HG03159 (cell line): ENCODE measurements at regions not wholly inside any gene's neighbourhood (a gene's known extent, or its start where the extent isn't known, plus 50 kb on each side); places are given as distances from the start of the nearest gene placed in this dataset.

ENCODE experiments used
- ATAC-seq: cut with Tn5 transposase; IDR thresholded peaks from one replicate; pipeline ENCODE4 v1.9.1; 2021; ENCODE audit warnings: mild to moderate bottlenecking, moderate library complexity; ENCODE audit not compliant: unreplicated experiment

DNA sequence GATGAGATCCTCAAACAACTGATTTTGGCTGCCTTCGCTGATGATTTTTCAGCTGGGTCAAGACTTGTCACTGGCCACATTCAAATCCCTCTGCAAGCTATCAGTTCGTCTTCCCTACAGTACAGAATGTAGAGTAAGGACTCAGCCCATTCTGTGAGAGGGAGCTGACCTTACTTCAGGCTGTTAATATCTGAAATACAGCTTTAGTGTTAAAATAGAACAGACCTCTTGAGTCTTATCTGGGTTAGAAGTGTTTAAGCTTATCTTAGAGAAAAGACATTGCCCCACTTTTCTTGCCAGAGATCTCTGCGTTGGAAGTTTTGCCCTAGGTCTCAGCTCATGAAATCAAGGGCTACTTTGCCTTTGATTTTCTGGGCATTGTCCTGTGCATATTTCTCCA, 383.4 kb upstream of the LARGE1 start:
- ATAC-seq = no peak

DNA sequence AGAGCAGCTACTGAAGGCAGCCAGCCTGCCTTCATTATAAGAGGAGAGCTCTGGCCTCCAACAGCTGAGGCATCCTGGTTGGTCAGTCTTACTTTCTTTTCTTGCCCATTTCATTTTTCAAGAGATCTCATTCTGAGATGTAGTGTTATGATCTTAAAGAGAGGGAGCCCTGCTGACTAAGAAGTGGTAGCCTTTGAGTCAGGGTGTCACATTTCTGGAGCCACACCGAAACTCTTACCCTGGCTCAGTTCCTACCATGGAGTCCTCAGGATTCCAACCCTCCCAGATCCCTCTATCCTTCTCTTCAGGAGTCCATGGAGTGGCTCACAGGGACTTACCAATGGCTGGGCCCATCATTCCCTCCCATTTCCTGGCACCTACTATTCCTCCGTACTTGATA, 386.1 kb upstream of the LARGE1 start:
- ATAC-seq = no peak

DNA sequence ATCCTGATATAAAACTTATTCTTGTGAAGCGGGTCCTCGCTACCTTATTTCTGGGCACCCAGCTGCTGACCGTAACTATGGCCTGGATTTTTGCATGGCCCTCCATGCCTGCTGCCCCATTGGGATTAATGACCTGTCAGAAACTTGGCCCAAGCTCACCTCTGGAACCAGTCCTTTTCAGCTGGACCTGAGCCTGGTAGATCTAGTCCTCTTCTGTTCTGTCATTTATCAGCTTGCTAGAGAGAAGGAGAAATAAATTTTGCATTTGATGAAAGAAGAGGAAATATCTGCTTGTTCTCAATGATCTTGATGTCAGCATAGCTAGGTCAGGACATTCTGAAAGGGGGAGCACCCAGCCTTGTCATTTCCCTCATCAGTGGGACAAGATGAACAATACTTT, 387.8 kb upstream of the LARGE1 start:
- no peak for ATAC-seq

DNA sequence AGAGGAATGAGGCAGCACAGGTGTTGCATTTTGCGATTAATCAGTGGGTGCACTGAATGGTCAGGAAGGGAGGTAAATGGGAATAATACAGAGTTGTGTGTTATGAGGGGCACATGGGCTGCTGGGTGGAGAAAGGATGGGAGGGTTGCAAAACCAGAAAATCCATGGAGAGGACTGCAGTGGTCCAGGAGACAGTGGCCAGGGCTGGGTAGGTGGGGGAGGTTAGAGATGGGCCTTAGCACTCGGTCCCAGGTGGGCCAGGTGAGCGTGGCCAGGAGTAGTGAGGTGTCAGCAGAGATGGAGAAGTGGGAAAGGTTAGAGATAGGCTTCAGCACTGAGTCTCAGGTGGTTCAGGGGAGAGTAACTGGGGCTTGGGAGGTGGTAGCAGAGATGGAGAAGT, 399.1 kb upstream of the LARGE1 start:
- ATAC-seq = no peak

DNA sequence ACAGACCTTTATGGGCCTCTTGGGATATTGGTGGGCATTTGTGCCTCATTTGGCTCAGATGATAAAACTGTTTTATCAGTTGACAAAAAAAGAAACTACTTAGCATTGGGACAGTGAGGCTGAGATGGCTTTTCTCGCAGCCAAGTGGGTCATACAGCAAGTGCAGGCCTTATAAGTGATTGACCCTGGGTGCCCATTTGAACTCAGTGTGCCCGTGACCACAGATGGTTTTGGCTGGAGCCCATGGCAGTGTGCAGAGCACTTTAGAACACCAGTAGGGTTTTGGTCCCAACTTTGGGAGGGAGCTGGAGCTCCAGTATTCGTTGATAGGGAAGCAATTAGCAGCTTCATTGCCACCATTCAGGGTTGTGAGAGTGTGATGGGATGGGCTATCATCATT, 404.5 kb upstream of the LARGE1 start:
- ATAC-seq = no peak

DNA sequence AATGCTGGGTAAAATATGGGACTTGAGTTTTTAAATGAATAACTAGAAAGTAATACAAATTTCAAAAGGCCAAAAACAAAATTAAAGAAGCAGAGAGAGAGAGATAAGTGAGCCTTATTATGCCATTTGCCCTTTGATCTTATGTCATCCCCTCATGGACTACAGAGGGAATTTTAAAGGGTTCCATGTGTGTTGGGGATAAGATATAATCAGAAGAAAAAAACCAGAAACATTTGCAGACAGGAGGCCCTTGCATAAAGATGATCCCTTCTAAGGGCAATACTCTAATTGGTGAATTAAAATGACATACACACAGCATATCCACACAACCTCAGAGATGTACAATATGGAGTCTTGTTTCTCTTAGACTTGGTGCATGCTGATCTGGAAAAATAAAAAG, 406.6 kb upstream of the LARGE1 start:
- no peak for ATAC-seq

DNA sequence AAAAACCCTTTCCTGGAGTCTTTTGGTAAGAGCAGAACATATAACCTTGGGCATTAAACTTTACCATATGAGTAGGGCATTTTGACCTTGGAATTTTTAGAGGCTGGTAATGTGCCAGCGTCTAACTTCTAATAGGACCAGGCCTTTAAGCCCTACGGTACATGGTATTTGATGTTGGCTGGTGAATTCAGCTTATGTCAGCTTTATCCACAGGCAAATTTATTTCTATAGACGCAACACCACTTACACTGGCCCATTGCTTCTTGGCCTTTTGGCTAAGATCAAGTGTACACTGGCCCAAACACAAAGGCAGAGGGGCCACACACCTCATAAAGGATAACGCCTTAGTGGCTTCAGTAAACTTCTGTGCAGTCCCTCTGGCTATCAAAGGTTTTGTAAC, 410.2 kb upstream of the LARGE1 start:
- ATAC-seq = no peak

DNA sequence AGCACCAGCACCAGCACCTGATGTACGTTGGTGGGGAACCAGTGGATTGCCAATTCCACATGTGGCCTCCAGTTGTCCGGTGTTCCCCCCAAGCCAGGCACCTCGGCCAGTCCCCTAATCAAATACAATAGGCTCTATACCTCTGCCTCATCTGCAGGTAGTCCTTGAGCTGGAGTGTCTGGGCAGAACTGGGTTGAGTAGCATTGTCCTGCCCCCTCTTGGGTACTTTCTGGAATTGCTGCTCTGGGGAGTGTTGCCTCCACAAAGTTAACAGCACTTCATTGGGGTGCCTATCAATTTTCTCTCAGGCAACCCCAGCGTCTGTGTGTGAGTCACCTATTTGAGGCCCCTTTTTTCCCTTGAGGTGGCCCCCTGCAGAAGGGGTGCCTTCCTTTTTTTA, 413.0 kb upstream of the LARGE1 start:
- ATAC-seq = no peak

DNA sequence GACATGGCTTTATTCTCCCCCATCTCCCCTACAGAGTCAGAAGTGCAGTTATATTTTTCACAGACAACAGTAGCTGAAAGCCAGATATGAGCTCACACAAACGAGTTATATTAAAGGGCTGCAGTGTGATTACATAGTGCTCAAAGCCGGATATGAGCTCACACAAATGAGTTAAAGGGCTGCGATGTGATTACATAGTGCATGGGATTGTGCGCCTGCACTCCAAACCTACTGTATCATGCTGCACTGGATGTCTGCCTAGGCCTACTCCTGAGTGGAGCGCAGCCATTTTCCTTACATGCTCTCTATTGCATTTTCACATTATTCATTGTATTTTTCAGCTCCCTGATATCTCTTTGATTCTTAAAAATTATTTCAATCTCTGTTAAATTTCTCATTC, 414.6 kb upstream of the LARGE1 start:
- ATAC-seq = no peak

DNA sequence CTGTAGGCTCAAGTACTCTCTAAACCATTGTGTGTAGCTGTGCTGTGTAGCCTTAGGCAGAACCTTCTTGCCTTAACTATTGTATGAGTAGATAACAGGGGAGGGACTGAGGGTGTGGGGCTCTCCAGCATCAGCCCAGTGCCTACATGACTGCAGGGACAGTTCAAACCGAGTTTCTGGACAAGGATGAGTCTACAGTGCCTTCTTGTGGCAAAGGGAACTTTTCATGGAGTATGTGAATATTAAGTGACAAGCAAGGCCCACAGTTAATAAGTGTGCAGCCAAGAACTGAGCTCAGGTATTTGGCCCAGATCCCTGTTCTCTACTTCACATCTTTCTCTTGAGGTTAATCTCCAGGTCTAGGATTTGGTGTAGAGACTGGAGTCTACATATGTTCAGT, 424.4 kb upstream of the LARGE1 start:
- ATAC-seq = no peak

DNA sequence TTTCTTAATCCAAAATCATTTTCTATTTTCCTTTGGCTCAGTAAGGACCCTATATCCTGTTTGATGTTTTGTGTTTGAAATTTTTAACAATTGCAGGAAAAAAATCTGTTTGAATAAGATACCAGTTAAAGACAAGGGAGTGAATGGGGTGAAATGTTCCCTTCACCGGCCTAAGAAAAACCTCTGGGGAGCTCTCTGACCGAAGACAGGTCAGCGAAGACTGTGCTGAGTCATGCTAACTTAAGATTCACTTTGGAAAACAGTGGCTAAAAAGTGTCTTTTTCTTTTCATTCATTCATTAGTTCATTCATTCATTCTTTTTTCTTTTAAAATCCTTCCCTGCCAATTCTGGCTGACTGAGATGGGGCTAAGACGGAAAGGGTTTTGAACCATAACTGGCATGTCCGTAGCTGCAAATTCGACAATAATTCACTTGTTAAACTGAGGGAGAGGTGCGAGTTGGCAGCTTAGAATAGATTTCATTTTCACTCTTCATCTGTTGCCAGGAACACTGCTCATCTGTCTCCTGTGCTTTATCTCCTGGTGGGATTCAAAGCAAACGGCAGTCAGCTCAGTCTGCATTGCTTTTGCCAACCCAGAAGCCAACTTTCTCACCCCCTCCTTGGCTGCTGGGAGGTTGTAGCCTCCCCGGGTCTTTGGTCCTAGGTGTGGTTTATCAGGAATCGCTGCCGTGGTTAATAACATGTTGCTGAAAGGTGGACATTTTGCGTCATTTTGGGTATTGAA, 434.0 kb upstream of the LARGE1 start:
- ATAC-seq = no peak

DNA sequence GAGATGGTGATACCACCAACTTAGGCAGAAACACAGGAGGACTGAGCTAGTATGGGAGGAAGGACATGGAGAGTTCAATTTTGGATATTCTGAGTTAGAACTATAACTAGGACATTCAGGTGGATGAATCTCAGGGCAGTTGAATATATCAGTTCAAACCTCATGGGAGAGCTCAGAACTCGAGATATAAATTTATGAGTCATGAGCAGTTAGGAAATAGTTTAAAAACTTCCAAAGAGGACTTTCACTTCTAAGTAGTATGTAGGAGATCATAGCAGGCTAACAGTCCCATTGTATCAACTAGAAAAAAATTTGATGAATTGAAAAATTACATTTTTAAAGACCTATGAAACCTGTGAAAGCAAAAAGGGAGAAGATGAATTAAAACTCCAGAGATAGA, 436.2 kb upstream of the LARGE1 start:
- no peak for ATAC-seq

DNA sequence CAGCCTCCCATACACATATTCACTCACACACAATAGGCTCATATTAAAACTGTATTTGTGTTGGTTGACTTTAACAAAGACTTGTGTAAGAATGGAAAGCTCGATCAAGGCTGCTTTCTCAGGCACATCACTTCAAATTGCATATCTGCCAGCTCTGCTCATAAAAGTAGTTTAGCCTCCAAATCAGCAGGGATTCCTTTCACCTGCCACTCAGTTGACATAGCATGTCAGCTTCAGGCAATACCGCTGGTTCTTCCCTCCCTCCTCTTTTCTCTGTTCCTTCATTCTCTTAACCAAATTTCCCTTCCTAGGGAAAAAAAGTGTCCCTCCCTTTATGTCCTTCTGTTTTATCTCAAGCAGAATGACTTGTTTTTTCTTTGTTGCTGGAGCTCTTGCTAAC, 450.4 kb upstream of the LARGE1 start:
- no peak for ATAC-seq

DNA sequence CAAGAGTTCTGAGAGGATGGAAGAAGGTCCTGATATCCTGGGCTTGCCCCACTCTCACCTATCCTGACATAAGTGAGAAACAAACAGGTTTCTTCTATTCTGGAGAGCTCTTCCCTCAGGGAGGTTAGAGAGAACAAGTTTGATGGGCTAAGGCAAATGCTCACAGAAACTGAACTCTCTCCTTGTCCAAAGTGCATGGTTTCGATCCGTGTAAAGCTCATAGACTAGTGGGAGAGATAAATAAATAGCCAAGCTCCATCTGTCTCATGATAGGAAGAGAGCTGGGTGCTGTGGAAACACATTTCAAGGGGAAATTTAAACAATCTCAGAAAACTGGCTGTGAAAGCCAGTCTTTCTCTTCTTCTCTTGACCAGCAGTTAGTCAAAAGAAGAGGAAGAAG, 459.5 kb upstream of the LARGE1 start:
- ATAC-seq = no peak

DNA sequence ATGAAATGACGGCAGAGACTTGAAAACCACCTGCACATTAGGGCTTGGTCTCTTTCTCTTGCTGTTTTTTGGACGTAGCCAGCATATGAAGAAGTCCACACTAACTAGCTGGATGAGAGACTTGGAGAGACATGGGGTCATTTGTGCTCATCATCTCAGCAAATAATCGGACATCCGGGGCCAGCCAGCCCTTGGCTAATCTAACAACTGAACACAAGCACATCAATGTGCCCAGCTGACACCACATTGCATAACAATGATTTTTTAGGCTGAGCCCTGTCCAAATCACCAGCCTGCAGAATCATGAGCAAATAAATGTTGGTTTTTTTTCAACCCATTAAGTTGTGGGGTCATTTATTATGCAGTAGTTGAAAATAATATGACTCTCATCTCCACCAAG, 460.3 kb upstream of the LARGE1 start:
- no peak for ATAC-seq

DNA sequence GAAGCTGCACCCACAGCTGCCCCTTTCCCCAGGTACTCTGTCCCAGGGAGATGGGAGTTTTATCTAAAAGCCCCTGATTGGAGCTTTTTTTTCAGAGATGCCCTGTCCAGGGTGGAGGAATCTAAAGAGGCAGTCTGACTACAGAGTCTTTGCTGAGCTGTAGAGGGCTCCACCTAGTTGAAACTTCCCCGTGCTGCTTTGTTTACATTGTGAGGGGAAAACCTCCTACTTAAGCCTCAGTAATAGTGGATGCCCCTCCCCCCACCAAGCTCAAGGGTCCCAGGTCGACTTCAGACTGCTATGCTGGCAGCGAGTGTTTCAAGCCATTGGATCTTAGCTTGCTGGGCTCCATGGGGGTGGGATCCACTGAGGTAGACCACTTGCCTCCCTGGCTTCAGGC, 470.1 kb upstream of the LARGE1 start:
- no peak for ATAC-seq

DNA sequence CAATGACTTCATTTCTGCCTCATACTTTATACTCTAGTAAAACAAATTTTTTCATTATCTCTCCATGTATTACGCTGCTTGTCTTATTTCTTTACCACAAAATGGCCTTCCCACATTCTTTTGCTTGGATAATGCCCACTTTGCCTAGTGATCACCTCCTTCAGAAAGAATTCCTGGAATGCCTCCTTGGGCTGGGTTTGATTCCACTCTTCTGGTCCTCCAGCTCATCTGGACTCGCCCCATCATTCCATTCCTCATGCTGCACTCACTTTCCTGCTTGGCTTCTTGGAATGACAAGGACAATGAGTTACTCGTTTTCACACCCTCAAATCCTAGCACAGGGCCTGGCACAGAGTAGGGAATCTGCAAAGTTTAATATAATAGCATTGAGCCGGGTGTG, 475.1 kb upstream of the LARGE1 start:
- no peak for ATAC-seq

DNA sequence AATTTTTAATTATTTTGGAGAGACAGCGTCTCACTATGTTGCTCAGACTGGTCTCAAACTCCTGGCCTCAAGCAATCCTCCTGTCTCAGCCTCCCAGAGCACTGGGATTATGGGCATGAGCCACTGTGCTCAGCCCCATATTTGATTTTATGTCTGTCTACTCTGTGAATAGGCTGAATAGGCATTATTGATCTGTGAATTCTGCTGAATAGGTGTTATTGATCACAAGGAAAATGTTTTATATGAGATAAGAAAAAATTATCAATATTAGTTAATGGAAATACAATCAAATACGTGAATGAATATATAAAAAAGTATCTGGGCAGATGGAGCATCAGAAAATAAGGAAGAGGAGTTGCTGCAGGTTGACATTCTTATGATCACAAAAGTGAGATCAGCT, 483.4 kb upstream of the LARGE1 start:
- no peak for ATAC-seq

DNA sequence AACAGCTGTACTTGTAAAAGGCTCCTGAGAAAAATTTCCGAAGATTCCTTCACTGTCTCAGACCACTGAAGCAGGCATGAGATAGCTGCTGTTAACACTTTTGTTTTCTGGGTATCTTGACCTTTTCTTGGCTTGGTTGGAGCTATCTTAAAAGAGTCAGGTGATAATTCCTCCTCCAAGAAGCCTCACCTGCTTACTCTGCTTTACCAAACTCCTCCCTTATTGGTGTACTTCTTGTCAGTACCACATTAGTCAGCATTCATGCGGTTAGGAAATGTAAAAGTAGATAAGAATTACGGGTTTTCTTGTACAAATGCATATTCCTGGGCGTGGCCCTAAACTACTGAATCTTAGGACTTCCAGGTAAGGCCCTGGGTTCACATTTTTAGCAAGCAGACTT, 489.8 kb upstream of the LARGE1 start:
- no peak for ATAC-seq

DNA sequence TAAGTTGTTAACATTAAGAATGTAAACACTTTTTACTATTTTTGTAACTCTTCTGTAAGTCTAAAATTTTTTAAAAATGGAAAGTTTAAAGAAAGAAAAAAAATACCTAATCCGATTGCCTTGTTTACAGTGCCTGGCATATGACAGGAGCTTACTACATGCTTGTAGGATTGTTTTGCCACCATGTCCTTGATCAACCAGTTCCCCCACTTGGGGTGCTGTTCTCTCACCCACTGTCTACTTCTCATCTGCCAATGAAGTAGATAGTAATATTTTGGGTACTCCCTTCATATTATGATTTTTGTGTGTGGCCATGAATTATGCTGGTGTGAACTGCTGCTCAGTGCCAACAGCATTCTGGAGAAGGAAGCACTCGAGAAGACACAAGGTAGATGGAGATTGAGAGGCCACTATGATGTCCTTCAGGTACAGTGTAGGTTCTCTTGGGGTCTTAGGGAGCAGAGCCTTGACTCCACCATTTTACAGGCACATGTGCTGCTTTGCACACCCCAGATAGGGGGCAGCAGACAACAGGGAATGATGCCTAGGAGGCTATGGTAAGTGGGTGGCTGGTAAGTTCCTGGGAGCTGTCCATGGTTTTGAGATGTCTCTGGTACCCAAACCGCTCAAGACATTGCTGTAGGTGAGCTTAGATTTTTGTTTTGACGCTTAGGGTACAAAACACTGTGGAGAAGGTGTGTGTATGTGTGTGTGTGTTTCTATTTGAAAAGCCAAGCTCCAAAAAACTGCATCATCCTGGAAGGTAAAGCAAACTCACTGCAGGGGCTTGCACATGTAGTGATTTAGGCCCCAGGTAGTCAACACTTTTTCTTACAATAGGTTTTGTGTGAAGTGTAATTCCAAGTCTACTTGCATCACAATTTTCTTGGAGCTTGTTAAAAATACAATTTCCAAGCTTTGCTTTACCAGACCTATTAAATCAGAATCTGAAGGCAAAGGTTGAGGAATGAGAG, 494.5 kb upstream of the LARGE1 start:
- ATAC-seq = no peak

DNA sequence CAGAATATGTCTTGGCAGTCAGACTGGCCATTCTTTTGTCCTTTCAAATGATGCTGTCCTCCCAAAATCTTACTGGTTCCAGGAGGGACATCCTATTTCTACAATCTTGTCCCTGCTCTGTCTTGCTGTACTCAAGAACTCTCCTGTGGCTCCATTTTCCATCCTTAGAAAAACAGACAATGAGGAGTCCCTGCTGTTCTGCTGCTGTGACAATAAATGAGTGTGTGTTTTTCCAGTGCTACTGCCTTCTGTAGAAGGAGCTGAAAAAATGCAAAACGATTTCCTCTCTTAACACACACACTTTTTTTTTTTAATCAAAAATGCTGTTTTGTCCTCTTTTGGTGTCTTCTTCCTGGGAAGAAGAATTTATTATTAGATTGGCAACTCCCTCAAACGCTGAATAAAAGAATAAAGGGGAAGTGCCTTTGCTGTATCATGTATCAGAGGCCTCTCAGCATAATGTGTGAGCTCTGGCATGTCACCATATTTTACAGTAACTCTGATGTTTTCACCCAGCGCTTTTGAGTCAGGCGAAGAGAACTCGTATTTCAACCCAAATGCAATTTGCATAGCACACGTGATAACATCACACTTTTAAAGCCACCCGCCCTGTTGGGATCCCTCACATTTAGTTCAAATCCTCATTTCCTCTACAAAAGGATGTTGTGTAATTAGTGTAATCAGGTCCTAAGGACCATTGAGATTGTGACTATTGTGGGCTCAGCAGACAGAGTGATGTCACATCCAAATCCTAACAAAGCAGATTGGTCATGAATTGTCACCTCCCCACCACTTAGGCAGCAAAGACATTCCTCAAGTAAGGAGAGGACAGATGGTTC, 496.0 kb upstream of the LARGE1 start:
- no peak for ATAC-seq
